HUES48 (cell line): ENCODE measurements at regions not wholly inside any gene's neighbourhood (a gene's known extent, or its start where the extent isn't known, plus 50 kb on each side); places are given as distances from the start of the nearest gene placed in this dataset.

ENCODE experiments used
- H3K27ac ChIP-seq: one replicate; pipeline ENCODE4 v1.7.0; 2013; ENCODE audit warnings: low read depth, low read length, inconsistent platforms
- H3K27me3 ChIP-seq: 2 replicates; pipeline ENCODE4 v1.6.1; 2013; ENCODE audit warnings: mild to moderate bottlenecking, low read length; ENCODE audit not compliant: control insufficient read depth, insufficient read depth
- H3K36me3 ChIP-seq: 2 replicates; pipeline ENCODE4 v1.6.1; 2013; ENCODE audit warnings: low read length; ENCODE audit not compliant: control insufficient read depth, insufficient read depth
- H3K4me1 ChIP-seq: 2 replicates; pipeline ENCODE4 v1.6.1; 2013; ENCODE audit warnings: mild to moderate bottlenecking, low read length; ENCODE audit not compliant: control insufficient read depth, insufficient read depth
- H3K4me3 ChIP-seq: 2 replicates; pipeline ENCODE4 v1.5.1; 2013; ENCODE audit warnings: mild to moderate bottlenecking, low read depth, low read length
- H3K9ac ChIP-seq: 2 replicates; pipeline ENCODE4 v1.6.1; 2013; ENCODE audit warnings: mild to moderate bottlenecking, low read depth, low read length, moderate library complexity
- H3K9me3 ChIP-seq: 2 replicates; pipeline ENCODE4 v1.6.1; 2013; ENCODE audit warnings: low read length; ENCODE audit not compliant: control insufficient read depth, insufficient read depth

DNA sequence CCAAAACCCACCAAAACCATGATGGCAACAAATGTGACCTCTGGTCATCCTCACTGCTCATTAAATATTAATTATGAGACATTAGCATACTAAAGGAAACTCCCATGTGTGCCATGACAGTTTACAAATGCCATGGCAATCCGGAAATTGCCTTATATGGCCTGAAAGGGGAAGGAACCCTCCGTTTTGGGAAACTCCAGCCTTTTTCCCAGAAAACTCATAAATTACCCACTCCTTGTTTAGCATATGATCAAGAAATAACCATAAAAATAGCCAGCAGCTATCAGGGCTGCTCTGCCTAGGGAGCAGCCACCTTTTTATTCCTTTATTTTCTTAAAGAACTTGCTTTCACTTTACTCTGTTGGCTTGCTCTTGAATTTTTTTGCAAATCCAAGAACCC lies 992.7 kb downstream of the NTRK3 start:
- Histone ChIP-seq H3K9ac (no peak overlapping the region), H3K4me3 (no peak overlapping the region), H3K9me3 (no peaks in the 10 kb centered on the region), H3K4me1 (peaks cover 18% of the 10 kb centered on the region), H3K27me3 (no peaks in the 10 kb centered on the region), H3K36me3 (no peaks in the 10 kb centered on the region), H3K27ac (peak overlapping the region; percentile 50)

DNA sequence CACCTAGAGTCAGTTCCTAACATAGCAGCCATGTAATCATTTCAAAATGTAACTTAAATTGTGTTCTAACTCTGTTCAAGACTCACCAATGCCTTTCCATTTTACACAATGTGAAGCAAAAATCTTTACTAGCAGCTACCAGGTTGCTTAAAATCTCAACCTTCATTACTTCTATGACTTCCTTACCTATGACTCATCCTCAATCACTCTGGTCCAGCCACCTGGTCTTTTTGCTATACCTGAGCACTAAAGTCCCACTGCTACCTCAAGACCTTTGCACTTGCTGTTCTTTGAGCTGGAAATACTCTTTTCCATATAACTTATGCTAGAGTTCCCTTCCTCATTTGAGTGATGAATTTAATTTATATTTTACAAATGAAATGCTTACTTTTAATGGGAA lies 993.2 kb downstream of the NTRK3 start:
- Histone ChIP-seq H3K36me3 (no peaks in the 10 kb centered on the region), H3K27me3 (no peaks in the 10 kb centered on the region), H3K9me3 (no peaks in the 10 kb centered on the region), H3K9ac (no peak overlapping the region), H3K4me1 (peaks cover 18% of the 10 kb centered on the region), H3K4me3 (no peak overlapping the region), H3K27ac (no peak overlapping the region)

DNA sequence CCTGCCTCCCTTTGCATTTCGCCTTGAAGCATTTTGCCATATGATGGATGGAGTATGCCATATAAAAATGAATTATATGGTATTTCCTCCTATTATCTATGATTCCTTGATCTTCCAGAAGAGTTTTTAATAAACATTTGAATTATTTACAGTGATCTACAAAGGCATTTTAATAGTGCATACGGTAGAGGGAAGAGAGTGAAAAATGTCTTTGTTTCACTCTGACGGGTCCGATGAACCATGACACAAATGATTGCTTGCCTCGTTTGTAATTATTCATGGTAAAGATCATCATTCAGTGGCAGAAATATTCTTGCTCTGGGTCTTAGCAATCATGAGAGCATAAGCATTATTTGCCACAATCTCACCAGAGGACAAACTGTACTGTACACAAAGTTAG lies 1010.9 kb downstream of the NTRK3 start:
- Histone ChIP-seq H3K27ac (no peak overlapping the region), H3K9ac (no peak overlapping the region), H3K4me3 (no peak overlapping the region), H3K4me1 (no peaks in the 10 kb centered on the region), H3K9me3 (no peaks in the 10 kb centered on the region), H3K36me3 (no peaks in the 10 kb centered on the region), H3K27me3 (no peaks in the 10 kb centered on the region)

DNA sequence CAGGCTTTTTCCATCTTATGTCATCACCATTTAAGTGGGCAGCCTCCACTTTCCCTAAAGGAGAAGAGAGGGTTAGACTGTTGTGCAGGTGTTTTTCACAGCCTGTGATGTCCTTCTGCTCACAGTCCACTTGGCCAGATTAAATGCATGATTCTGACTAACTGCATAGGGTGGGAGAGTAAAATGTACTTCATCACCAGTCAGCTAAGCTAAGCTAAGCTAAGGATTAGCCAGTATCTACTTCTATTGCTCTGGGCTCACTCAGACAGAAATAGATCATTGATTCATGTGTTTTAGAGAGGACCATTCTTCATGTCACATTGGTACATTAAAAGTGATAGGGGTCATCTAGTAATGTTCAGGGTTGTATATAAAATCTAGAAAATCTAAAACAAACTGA lies 1013.1 kb downstream of the NTRK3 start:
- H3K27ac ChIP-seq = no peak overlapping the region
- H3K4me3 ChIP-seq = no peak overlapping the region
- H3K27me3 ChIP-seq = no peaks in the 10 kb centered on the region
- no peaks in the 10 kb centered on the region for H3K4me1 ChIP-seq
- H3K9me3 ChIP-seq = no peaks in the 10 kb centered on the region
- no peaks in the 10 kb centered on the region for H3K36me3 ChIP-seq
- H3K9ac ChIP-seq = no peak overlapping the region

DNA sequence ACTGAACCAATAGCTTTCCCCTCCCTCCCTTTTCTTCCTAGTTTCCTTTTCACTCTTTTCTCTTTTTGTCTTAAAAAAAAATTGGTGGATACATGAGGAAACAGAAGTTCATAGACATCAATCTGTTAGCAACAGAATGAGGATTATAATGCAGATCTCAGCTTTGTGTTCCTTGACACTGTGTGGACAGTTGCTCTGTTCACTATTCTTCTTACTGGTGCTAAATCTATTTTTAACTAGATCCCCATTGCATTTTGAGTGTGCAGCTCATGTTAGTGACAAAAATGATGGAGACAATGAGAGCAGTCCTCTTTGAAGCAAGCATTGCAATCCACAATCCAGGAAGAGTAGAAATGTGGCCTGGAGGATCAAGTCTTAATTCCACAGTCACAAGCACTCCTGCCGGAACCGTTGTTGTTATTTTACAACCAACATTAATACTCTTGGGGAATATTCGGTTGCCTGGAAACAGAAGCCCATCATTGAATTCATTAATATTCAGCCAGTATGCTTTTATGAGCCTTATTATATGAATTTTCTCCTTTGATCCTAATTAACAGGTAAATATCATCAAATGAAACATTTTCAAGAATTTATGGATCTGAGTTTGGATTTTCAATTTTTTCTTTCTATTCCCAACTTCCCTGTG lies 1016.8 kb downstream of the NTRK3 start:
- Histone ChIP-seq H3K27me3 (no peaks in the 10 kb centered on the region), H3K36me3 (no peaks in the 10 kb centered on the region), H3K27ac (no peak overlapping the region), H3K4me3 (no peak overlapping the region), H3K9ac (no peak overlapping the region), H3K4me1 (no peaks in the 10 kb centered on the region), H3K9me3 (no peaks in the 10 kb centered on the region)

DNA sequence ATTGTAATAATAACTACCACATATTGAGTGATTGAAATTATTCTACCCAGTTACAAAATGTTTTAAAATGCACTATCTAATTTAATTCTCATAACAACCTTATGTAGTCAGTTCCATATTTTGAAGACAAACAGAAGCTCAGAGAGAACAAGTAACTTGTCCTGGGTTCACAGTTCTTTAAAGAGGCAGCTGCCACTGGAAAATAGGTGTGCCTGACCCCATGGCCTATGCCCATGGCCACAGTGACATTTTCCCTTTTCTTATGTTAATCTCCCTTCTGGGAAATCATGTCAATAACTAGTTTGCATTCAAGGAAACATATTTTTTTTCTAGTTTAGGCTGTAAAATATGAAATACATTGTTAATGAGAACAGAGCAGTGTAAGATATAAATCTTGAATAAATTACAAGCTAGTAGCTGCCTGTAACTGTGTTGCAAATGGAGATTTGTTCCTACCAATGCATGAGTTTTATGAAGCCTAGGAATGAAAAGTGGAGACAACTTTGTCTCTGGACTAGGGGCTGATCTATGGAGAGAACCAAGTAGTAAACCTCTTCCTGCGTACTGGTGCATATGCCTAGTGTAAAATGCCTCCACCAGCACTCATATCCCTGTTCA lies 1018.0 kb downstream of the NTRK3 start:
- no peaks in the 10 kb centered on the region for H3K27me3 ChIP-seq
- no peaks in the 10 kb centered on the region for H3K36me3 ChIP-seq
- H3K9ac ChIP-seq = no peak overlapping the region
- no peak overlapping the region for H3K27ac ChIP-seq
- H3K4me1 ChIP-seq = no peaks in the 10 kb centered on the region
- no peak overlapping the region for H3K4me3 ChIP-seq
- H3K9me3 ChIP-seq = no peaks in the 10 kb centered on the region

DNA sequence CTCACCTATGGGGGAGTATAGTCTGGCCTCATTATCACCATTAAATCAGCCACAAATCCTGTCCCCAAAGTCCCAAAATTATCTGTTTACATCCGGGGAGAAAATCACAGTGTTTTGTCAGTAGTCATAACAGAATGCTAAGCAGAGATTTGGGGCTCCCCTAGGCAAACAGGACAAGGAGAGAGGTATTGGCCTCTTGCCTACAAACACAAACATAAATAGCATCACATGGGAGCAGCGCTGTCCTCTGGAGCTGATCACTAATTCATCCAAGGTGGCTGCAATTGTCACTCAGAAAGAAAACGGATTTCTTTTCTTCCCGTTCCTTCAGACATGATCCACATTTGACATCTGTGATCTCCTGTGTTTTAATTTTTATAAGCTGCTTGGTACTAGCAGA lies 1028.1 kb downstream of the NTRK3 start:
- Histone ChIP-seq H3K4me3 (no peak overlapping the region), H3K36me3 (no peaks in the 10 kb centered on the region), H3K9ac (no peak overlapping the region), H3K27me3 (no peaks in the 10 kb centered on the region), H3K27ac (no peak overlapping the region), H3K4me1 (peaks cover 6% of the 10 kb centered on the region; the same call in 1 of the 2 replicates), H3K9me3 (no peaks in the 10 kb centered on the region)

DNA sequence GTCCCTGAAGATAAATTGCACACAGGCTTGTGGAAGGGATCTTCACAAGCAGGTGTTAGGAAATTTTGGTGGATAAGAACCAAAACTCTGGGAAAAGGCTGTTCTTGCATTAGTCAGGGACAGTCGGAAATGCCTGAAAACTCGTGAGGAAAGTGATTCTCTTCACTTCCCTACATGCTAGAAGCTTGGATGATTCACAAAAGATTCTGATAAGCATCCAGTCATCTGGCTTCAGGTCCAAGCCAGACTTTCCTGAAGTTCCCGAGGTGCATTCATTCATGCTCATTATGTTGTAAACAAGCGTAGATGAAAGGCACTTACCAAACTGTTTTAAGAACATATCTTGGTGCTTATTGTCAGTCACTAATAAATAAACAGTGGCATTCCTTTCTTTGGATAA lies 1028.7 kb downstream of the NTRK3 start:
- H3K9me3 ChIP-seq = no peaks in the 10 kb centered on the region
- no peaks in the 10 kb centered on the region for H3K27me3 ChIP-seq
- H3K36me3 ChIP-seq = no peaks in the 10 kb centered on the region
- H3K9ac ChIP-seq = no peak overlapping the region
- H3K4me3 ChIP-seq = no peak overlapping the region
- no peak overlapping the region for H3K27ac ChIP-seq
- peaks cover 6% of the 10 kb centered on the region; the same call in 1 of the 2 replicates for H3K4me1 ChIP-seq

DNA sequence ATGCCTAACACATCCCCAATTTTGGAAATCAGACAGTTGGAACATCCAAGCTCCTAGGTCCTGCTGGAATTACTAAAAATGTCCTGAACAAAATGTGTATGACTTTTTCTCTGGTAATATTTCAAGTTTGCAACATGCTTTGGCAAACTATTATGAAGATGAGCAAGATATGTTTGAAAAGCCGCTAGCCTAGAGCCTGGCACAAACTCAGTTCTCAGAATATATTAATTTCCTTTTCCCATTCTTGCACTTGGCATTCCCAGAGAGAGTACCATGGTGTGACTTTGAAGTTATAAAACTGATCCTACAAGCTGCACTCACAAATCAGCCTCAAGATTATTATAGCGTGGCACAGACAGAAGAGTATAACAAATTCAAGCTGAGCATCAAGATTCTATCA lies 1031.1 kb downstream of the NTRK3 start:
- Histone ChIP-seq H3K9me3 (no peaks in the 10 kb centered on the region), H3K36me3 (no peaks in the 10 kb centered on the region), H3K9ac (no peak overlapping the region), H3K4me3 (no peak overlapping the region), H3K4me1 (peaks cover 6% of the 10 kb centered on the region; the same call in 1 of the 2 replicates), H3K27me3 (no peaks in the 10 kb centered on the region), H3K27ac (no peak overlapping the region)

DNA sequence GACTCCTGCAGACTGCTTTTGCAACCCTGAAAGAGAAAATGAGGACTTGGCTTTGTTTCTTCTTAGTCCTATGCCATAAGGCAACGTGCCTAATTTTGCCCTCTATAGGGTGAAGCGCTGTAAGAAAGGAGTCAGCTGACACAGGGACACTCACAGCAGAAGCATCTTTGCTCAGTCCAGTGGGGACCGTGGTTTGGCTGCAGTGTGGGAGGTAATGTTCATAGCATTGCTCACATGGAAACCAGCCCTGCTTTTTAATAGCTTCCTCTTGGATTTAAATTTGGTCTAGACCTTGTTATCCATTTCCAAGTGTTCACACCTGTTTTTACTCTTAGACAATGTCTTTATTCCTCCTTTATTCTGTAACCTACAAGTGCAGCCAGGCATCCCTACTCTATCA lies 1032.1 kb downstream of the NTRK3 start:
- H3K27ac ChIP-seq = no peak overlapping the region
- no peaks in the 10 kb centered on the region for H3K36me3 ChIP-seq
- no peak overlapping the region for H3K9ac ChIP-seq
- H3K9me3 ChIP-seq = no peaks in the 10 kb centered on the region
- no peak overlapping the region for H3K4me3 ChIP-seq
- H3K27me3 ChIP-seq = no peaks in the 10 kb centered on the region
- peaks cover 6% of the 10 kb centered on the region; the same call in 1 of the 2 replicates for H3K4me1 ChIP-seq

DNA sequence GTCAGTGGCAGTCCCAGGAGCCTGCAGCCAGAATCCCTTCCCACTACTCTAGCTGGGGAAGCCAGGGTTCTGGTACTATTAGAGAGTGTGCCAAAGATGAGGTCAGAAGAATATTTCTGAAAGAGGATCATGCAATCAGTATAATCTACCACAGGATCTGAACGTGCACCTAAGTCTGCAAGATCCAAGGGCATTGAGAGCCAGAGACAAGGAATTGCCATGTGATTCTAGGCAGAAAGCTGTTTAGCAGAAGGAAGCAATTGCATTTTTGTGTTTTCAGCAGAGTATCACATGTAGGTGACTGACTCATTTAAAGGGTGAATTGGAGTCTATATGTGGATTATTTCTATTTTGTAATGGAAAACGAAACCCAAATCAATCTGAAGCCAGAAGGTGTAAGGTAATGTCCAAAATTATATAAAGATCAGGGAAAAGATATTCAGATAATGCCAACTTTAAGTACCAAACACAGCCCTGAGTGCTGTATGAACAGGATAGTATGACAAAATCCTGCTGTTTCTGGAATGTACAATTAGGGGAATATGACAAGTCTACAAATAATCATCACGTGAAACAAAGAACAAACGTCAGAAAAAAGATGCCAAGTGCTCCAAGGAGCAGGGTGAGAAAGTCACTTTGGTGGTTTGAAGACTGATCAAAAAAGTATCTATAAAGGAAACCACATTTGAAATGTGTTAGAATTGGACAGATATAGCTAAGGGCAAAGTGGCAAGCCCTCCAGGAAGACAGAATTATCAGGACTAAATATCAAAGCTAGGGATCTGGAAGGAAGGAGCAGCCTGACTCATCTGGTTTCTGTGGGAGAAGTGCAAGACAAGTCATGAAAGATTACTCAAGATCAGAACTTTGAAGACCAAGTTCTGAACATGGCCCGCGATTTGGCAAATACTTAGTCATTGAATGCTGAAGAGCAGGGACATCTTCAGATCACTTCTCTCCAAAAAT lies 1036.6 kb downstream of the NTRK3 start:
- Histone ChIP-seq H3K27me3 (no peaks in the 10 kb centered on the region), H3K4me3 (no peak overlapping the region), H3K27ac (no peak overlapping the region), H3K9me3 (no peaks in the 10 kb centered on the region), H3K9ac (no peak overlapping the region), H3K4me1 (peaks cover 5% of the 10 kb centered on the region), H3K36me3 (no peaks in the 10 kb centered on the region)
